ENCODE measurements at regions not wholly inside any gene's neighbourhood (a gene's known extent, or its start where the extent isn't known, plus 50 kb on each side); places are given as distances from the start of the nearest gene placed in this dataset.

DNA sequence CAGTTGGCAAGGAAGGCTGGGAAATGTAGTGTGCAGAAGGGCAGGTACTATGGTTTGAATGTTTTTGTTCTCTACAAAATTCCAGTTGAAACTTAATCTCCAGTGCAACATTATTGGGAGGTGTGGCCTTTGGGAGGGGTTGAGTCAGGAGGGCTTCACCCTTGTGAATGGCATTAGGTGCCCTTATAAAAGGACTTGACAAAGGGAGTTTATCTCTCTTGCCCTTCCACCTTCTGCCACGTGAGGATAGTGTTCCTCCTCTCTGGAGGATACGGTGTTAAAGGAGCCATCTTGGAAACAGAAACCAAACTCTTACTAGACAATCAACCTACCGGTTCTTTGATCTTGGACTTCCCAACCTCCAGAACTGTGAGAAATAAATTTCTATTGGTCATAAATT lies 82.2 kb upstream of the LRFN2 start:
- 51% methylated on average over 3 of the region's 3 CpGs for WGBS (ENCODE audit: missing lambda C conversion rate)
- ATAC-seq, result no peak
- Histone ChIP-seq H3K27ac (no peak overlapping the region), H3K4me1 (no peaks in the 10 kb centered on the region), H3K4me3 (no peak overlapping the region), H3K4me2 (no peak overlapping the region), H3K9me3 (0 out of 3 replicates have a peak, but pooled peaks cover 1% of the 10 kb centered on the region)
- ChIA-PET CTCF (interaction anchor here (0.6 kb wide), 1 partner anchor 329 kb away, joined by 4 read pairs; no protein-coding TSS in a partner anchor), POLR2A (no interaction called here)
- peak in 1 of 2 experiments; percentile 7 for DNase-seq (ENCODE audit: low read depth in 1 of 2, low spot score in 1 of 2)
- TF ChIP-seq HEYL (CRISPR knock-in tag; IDR thresholded peaks at IDR 0.05), result no peak
- no peak for TF ChIP-seq TFCP2L1 (CRISPR knock-in tag; IDR thresholded peaks at IDR 0.05)
- TF ChIP-seq KDM5A (IDR thresholded peaks at IDR 0.05), result no peak
- no peak for TF ChIP-seq MAZ (IDR thresholded peaks at IDR 0.05; ENCODE audit: borderline replicate concordance, low read depth, low read length)
- no peak for TF ChIP-seq PHF8 (IDR thresholded peaks at IDR 0.05; ENCODE audit: borderline replicate concordance, low read depth)
- TF ChIP-seq RCOR1 (IDR thresholded peaks at IDR 0.05; ENCODE audit: low read depth, low read length), result no peak
- TF ChIP-seq MYC (IDR thresholded peaks at IDR 0.05; ENCODE audit: borderline replicate concordance, low read length), result no peak
- no peak for TF ChIP-seq NR3C1 (IDR thresholded peaks at IDR 0.05)
- no peak for TF ChIP-seq RARB (CRISPR knock-in tag; IDR thresholded peaks at IDR 0.05)
- TF ChIP-seq, protein P1, sequence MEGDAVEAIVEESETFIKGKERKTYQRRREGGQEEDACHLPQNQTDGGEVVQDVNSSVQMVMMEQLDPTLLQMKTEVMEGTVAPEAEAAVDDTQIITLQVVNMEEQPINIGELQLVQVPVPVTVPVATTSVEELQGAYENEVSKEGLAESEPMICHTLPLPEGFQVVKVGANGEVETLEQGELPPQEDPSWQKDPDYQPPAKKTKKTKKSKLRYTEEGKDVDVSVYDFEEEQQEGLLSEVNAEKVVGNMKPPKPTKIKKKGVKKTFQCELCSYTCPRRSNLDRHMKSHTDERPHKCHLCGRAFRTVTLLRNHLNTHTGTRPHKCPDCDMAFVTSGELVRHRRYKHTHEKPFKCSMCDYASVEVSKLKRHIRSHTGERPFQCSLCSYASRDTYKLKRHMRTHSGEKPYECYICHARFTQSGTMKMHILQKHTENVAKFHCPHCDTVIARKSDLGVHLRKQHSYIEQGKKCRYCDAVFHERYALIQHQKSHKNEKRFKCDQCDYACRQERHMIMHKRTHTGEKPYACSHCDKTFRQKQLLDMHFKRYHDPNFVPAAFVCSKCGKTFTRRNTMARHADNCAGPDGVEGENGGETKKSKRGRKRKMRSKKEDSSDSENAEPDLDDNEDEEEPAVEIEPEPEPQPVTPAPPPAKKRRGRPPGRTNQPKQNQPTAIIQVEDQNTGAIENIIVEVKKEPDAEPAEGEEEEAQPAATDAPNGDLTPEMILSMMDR (IDR thresholded peaks at IDR 0.05), result no peak
- TF ChIP-seq RFX5 (IDR thresholded peaks at IDR 0.05), result no peak
- TF ChIP-seq, protein P2, sequence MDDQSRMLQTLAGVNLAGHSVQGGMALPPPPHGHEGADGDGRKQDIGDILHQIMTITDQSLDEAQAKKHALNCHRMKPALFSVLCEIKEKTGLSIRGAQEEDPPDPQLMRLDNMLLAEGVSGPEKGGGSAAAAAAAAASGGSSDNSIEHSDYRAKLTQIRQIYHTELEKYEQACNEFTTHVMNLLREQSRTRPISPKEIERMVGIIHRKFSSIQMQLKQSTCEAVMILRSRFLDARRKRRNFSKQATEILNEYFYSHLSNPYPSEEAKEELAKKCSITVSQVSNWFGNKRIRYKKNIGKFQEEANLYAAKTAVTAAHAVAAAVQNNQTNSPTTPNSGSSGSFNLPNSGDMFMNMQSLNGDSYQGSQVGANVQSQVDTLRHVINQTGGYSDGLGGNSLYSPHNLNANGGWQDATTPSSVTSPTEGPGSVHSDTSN (IDR thresholded peaks at IDR 0.05), result no peak
- no peak for TF ChIP-seq ZFP36 (IDR thresholded peaks at IDR 0.05; ENCODE audit: borderline replicate concordance, partially characterized antibody)
- TF ChIP-seq CHD2 (IDR thresholded peaks at IDR 0.05; ENCODE audit: low read length, partially characterized antibody), result no peak
- TF ChIP-seq, protein P3, sequence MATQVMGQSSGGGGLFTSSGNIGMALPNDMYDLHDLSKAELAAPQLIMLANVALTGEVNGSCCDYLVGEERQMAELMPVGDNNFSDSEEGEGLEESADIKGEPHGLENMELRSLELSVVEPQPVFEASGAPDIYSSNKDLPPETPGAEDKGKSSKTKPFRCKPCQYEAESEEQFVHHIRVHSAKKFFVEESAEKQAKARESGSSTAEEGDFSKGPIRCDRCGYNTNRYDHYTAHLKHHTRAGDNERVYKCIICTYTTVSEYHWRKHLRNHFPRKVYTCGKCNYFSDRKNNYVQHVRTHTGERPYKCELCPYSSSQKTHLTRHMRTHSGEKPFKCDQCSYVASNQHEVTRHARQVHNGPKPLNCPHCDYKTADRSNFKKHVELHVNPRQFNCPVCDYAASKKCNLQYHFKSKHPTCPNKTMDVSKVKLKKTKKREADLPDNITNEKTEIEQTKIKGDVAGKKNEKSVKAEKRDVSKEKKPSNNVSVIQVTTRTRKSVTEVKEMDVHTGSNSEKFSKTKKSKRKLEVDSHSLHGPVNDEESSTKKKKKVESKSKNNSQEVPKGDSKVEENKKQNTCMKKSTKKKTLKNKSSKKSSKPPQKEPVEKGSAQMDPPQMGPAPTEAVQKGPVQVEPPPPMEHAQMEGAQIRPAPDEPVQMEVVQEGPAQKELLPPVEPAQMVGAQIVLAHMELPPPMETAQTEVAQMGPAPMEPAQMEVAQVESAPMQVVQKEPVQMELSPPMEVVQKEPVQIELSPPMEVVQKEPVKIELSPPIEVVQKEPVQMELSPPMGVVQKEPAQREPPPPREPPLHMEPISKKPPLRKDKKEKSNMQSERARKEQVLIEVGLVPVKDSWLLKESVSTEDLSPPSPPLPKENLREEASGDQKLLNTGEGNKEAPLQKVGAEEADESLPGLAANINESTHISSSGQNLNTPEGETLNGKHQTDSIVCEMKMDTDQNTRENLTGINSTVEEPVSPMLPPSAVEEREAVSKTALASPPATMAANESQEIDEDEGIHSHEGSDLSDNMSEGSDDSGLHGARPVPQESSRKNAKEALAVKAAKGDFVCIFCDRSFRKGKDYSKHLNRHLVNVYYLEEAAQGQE (IDR thresholded peaks at IDR 0.05), result no peak
- TF ChIP-seq, protein P4, sequence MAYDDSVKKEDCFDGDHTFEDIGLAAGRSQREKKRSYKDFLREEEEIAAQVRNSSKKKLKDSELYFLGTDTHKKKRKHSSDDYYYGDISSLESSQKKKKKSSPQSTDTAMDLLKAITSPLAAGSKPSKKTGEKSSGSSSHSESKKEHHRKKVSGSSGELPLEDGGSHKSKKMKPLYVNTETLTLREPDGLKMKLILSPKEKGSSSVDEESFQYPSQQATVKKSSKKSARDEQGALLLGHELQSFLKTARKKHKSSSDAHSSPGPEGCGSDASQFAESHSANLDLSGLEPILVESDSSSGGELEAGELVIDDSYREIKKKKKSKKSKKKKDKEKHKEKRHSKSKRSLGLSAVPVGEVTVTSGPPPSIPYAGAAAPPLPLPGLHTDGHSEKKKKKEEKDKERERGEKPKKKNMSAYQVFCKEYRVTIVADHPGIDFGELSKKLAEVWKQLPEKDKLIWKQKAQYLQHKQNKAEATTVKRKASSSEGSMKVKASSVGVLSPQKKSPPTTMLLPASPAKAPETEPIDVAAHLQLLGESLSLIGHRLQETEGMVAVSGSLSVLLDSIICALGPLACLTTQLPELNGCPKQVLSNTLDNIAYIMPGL (CRISPR knock-in tag; IDR thresholded peaks at IDR 0.05; ENCODE audit: borderline replicate concordance), result no peak
- no peak for TF ChIP-seq FOSL2 (IDR thresholded peaks at IDR 0.05)
- TF ChIP-seq FOSL2 (CRISPR knock-in tag; IDR thresholded peaks at IDR 0.05), result no peak
- FAIRE-seq, result no peak

DNA sequence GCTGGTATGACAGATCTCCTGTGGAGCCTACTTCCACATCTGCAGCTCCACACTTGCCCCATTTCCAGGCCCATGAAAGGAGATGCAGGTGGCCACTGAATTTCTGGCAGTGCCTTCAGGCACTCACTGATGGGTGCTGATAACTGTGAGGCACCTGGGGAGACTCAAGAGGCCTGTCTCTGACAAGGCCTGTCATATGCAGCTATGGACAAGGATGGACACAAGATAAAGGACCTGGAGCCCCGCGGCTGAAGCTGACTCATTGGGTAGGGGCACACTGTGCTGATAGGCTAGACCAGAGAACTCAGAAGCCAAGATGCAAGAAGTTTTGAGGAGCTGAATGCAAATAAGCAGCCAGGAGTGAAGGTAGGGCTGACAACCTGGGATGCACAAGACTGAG lies 81.0 kb upstream of the LRFN2 start:
- no peak for ATAC-seq
- no peak overlapping the region for H3K27ac ChIP-seq
- H3K4me1 ChIP-seq, result no peaks in the 10 kb centered on the region
- H3K9me3 ChIP-seq, result 0 out of 3 replicates have a peak, but pooled peaks cover 2% of the 10 kb centered on the region
- 75% methylated on average over 2 of the region's 2 CpGs for WGBS (ENCODE audit: missing lambda C conversion rate)
- ChIA-PET POLR2A (no interaction called here), CTCF (interaction anchor here (0.7 kb wide), 1 partner anchor 80 kb away, joined by 3 read pairs; no protein-coding TSS in a partner anchor)
- no peak overlapping the region for H3K4me2 ChIP-seq
- FAIRE-seq, result no peak
- H3K4me3 ChIP-seq, result no peak overlapping the region
- no peak for DNase-seq (ENCODE audit: low read depth in 1 of 2, low spot score in 1 of 2)
- TF ChIP-seq POLR2AphosphoS2 (conservative IDR thresholded peaks at IDR 0.05; ENCODE audit: low read length) (no peak), RNF2 (IDR thresholded peaks at IDR 0.05; ENCODE audit: borderline replicate concordance, low read depth) (no peak), FOXS1 (CRISPR knock-in tag; IDR thresholded peaks at IDR 0.05) (no peak), RCOR1 (IDR thresholded peaks at IDR 0.05; ENCODE audit: low read depth, low read length) (no peak), FOSL2 (IDR thresholded peaks at IDR 0.05) (no peak), FOSL2 (CRISPR knock-in tag; IDR thresholded peaks at IDR 0.05) (no peak), NPAS2 (CRISPR knock-in tag; IDR thresholded peaks at IDR 0.05; ENCODE audit: borderline replicate concordance) (no peak), CBX8 (IDR thresholded peaks at IDR 0.05) (no peak), NFE2L2 (conservative IDR thresholded peaks at IDR 0.05; ENCODE audit: low read length) (no peak), CHD2 (IDR thresholded peaks at IDR 0.05; ENCODE audit: low read length, partially characterized antibody) (no peak), JUN (IDR thresholded peaks at IDR 0.05) (no peak)
- TF ChIP-seq, protein P5, sequence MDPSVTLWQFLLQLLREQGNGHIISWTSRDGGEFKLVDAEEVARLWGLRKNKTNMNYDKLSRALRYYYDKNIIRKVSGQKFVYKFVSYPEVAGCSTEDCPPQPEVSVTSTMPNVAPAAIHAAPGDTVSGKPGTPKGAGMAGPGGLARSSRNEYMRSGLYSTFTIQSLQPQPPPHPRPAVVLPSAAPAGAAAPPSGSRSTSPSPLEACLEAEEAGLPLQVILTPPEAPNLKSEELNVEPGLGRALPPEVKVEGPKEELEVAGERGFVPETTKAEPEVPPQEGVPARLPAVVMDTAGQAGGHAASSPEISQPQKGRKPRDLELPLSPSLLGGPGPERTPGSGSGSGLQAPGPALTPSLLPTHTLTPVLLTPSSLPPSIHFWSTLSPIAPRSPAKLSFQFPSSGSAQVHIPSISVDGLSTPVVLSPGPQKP (IDR thresholded peaks at IDR 0.05; ENCODE audit: low read depth, low read length), result no peak
- TF ChIP-seq, protein P6, sequence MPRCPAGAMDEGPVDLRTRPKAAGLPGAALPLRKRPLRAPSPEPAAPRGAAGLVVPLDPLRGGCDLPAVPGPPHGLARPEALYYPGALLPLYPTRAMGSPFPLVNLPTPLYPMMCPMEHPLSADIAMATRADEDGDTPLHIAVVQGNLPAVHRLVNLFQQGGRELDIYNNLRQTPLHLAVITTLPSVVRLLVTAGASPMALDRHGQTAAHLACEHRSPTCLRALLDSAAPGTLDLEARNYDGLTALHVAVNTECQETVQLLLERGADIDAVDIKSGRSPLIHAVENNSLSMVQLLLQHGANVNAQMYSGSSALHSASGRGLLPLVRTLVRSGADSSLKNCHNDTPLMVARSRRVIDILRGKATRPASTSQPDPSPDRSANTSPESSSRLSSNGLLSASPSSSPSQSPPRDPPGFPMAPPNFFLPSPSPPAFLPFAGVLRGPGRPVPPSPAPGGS (IDR thresholded peaks at IDR 0.05), result no peak
